ENCODE measurements at regions not wholly inside any gene's neighbourhood (a gene's known extent, or its start where the extent isn't known, plus 50 kb on each side); places are given as distances from the start of the nearest gene placed in this dataset.

- peaks cover 3% of the 10 kb centered on the region; the same call in 1 of the 2 replicates for H3K27me3 ChIP-seq (ENCODE audit: insufficient read depth, low read length)
- no peaks in the 10 kb centered on the region for H3K79me2 ChIP-seq (ENCODE audit: insufficient read depth, low read length)
- peaks cover 80% of the 10 kb centered on the region for H3K27me3 Mint-ChIP-seq (ENCODE audit: low read depth)
- peaks cover 0 to 4% (median 0%) of the 10 kb centered on the region in 3 experiments; a peak in 1 of 7 replicates for H3K36me3 Mint-ChIP-seq (ENCODE audit: insufficient read depth in 1 of 3, low read depth in 3 of 3)
- no peak for DNase-seq
- no peak overlapping the region for H3K9ac ChIP-seq (ENCODE audit: extremely low read depth, insufficient read length, low read length)
- H3K4me1 ChIP-seq (ENCODE audit: insufficient read depth, low read length) = no peaks in the 10 kb centered on the region
- no peak for TF ChIP-seq CTCF (conservative IDR thresholded peaks at IDR 0.05)
- H2AK5ac ChIP-seq (ENCODE audit: insufficient read length, low read length) = no peak overlapping the region
- H2AFZ ChIP-seq (ENCODE audit: low read length) = no peak overlapping the region
- H3K23me2 ChIP-seq (ENCODE audit: insufficient read length, low read depth, low read length, poor library complexity, severe bottlenecking) = no peaks in the 10 kb centered on the region
- no peak overlapping the region for H3K4ac ChIP-seq (ENCODE audit: low read depth, low read length)
- H3K23ac ChIP-seq (ENCODE audit: insufficient read length, low read depth, low read length) = no peak overlapping the region
- H3K27ac Mint-ChIP-seq = no peak overlapping the region
- H2BK12ac ChIP-seq (ENCODE audit: insufficient read length, low read depth, low read length) = no peak overlapping the region
- H3K4me2 ChIP-seq (ENCODE audit: insufficient read depth, insufficient read length, low read length) = no peak overlapping the region
- no peak overlapping the region for H4K5ac ChIP-seq (ENCODE audit: insufficient read length, low read depth, low read length)
- H3K4me1 Mint-ChIP-seq = no peaks in the 10 kb centered on the region
- no peak overlapping the region for H4K8ac ChIP-seq (replicated peaks; ENCODE audit: insufficient read length, low read depth, low read length)
- WGBS (ENCODE audit: extremely low coverage, insufficient read length, low lambda C conversion rate) = no CpG with 5 or more reads among the region's 7 CpGs
- no peak overlapping the region for H3K56ac ChIP-seq (ENCODE audit: insufficient read length, low read depth, low read length)
- H2BK5ac ChIP-seq (ENCODE audit: insufficient read length, low read length) = no peak overlapping the region
- no peak overlapping the region for H2BK20ac ChIP-seq (ENCODE audit: low read depth, low read length, poor library complexity, severe bottlenecking)
- no peaks in the 10 kb centered on the region for H4K20me1 ChIP-seq (ENCODE audit: control insufficient read depth, insufficient read depth, insufficient read length)
- H3K27ac ChIP-seq (ENCODE audit: insufficient read length, low read depth, low read length) = no peak overlapping the region
- no peak overlapping the region for H4K91ac ChIP-seq (ENCODE audit: insufficient read length, low read depth, low read length)
- H3K79me1 ChIP-seq (ENCODE audit: insufficient read depth, low read depth, low read length, poor library complexity, severe bottlenecking) = no peaks in the 10 kb centered on the region
- H3K9me3 ChIP-seq (ENCODE audit: control insufficient read depth, low read depth, low read length) = no peaks in the 10 kb centered on the region
- H3K4me3 Mint-ChIP-seq = no peak overlapping the region
- H3K9me3 Mint-ChIP-seq = peaks cover 11 to 16% of the 10 kb centered on the region in 2 experiments
- no peak overlapping the region for H3K18ac ChIP-seq (ENCODE audit: insufficient read length, low read depth, low read length)
- no peak overlapping the region for H2BK120ac ChIP-seq (ENCODE audit: low read depth, low read length, poor library complexity, severe bottlenecking)
- no peak overlapping the region for H3K14ac ChIP-seq (ENCODE audit: insufficient read depth, low read length)
- H2BK15ac ChIP-seq (ENCODE audit: low read depth, low read length) = no peak overlapping the region
- no peak overlapping the region for H3T11ph ChIP-seq (ENCODE audit: low read length)
Observed at GRCh38 chr9:97758334-97758916, 61.3 kb upstream of the XPA start.
